NCI-H460 (cell line): ENCODE measurements at regions not wholly inside any gene's neighbourhood (a gene's known extent, or its start where the extent isn't known, plus 50 kb on each side); places are given as distances from the start of the nearest gene placed in this dataset.

Experiments used
- DNase-seq: peaks from one replicate; pipeline ENCODE4 v3.0.0-alpha.2; 2016; ENCODE audit warnings: low read depth; ENCODE audit errors: extremely low read depth

GRCh38 chr10:75294866-75295701 is 59.3 kb upstream of the COMTD1 start:
- peak; percentile 50 for DNase-seq

GRCh38 chr10:75294518-75294865 is 58.7 kb upstream of the COMTD1 start:
- no peak for DNase-seq

- no peak for DNase-seq
Measured at GRCh38 chr10:75294031-75294437, 58.3 kb upstream of the COMTD1 start.

- DNase-seq = no peak
Measured at GRCh38 chr10:75293446-75293820, 57.7 kb upstream of the COMTD1 start.

- no peak for DNase-seq
Measured at GRCh38 chr10:75292794-75293445, 57.2 kb upstream of the COMTD1 start.

GRCh38 chr10:75291805-75292204 is 56.0 kb upstream of the COMTD1 start:
- no peak for DNase-seq

GRCh38 chr10:75288140-75288711 is 52.5 kb upstream of the COMTD1 start:
- no peak for DNase-seq

- DNase-seq = no peak
Measured at GRCh38 chr10:75287697-75288096, 51.9 kb upstream of the COMTD1 start.

GRCh38 chr10:75286901-75287300 is 51.1 kb upstream of the COMTD1 start:
- DNase-seq = no peak
